HG02938 (cell line): ENCODE measurements at regions not wholly inside any gene's neighbourhood (a gene's known extent, or its start where the extent isn't known, plus 50 kb on each side); places are given as distances from the start of the nearest gene placed in this dataset.
"Not testable (repeated sequence)": the region's sequence is repeated elsewhere in the genome, so short reads cannot be mapped to it uniquely, and the experiment has no call there.

Experiments used
- ATAC-seq: cut with Tn5 transposase; IDR thresholded peaks from one replicate; pipeline ENCODE4 v1.9.1; 2021; ENCODE audit warnings: mild to moderate bottlenecking, moderate library complexity; ENCODE audit not compliant: unreplicated experiment

- ATAC-seq: no peak
Measured at GRCh38 chr3:95522449-95522848, 1291.9 kb upstream of the EPHA6 start.

- no peak for ATAC-seq
Measured at GRCh38 chr3:95539950-95540483, 1274.4 kb upstream of the EPHA6 start.

GRCh38 chr3:95565502-95565901 is 1248.9 kb upstream of the EPHA6 start:
- ATAC-seq: no peak

- no peak for ATAC-seq
Measured at GRCh38 chr3:95567346-95567745, 1247.0 kb upstream of the EPHA6 start.

- ATAC-seq: no peak
Measured at GRCh38 chr3:95586754-95587153, 1227.6 kb upstream of the EPHA6 start.

- ATAC-seq: not testable (repeated sequence)
Measured at GRCh38 chr3:95587641-95588040, 1226.8 kb upstream of the EPHA6 start.

- no peak for ATAC-seq
Measured at GRCh38 chr3:95588473-95588872, 1225.9 kb upstream of the EPHA6 start.

- ATAC-seq: no peak
Measured at GRCh38 chr3:95595416-95596075, 1218.8 kb upstream of the EPHA6 start.

- ATAC-seq: no peak
Measured at GRCh38 chr3:95607926-95608325, 1206.5 kb upstream of the EPHA6 start.

- no peak for ATAC-seq
Measured at GRCh38 chr3:95609411-95609810, 1205.0 kb upstream of the EPHA6 start.

- ATAC-seq: no peak
Measured at GRCh38 chr3:95612611-95613010, 1201.8 kb upstream of the EPHA6 start.

GRCh38 chr3:95613993-95614392 is 1200.4 kb upstream of the EPHA6 start:
- ATAC-seq: no peak

- no peak for ATAC-seq
Measured at GRCh38 chr3:95615592-95616310, 1198.6 kb upstream of the EPHA6 start.

- no peak for ATAC-seq
Measured at GRCh38 chr3:95626107-95626506, 1188.3 kb upstream of the EPHA6 start.

GRCh38 chr3:95627293-95627692 is 1187.1 kb upstream of the EPHA6 start:
- ATAC-seq: no peak

GRCh38 chr3:95627697-95628096 is 1186.7 kb upstream of the EPHA6 start:
- no peak for ATAC-seq

GRCh38 chr3:95629802-95630201 is 1184.6 kb upstream of the EPHA6 start:
- ATAC-seq: no peak

GRCh38 chr3:95645291-95645690 is 1169.1 kb upstream of the EPHA6 start:
- ATAC-seq: no peak

GRCh38 chr3:95654570-95655362 is 1159.6 kb upstream of the EPHA6 start:
- ATAC-seq: no peak

- no peak for ATAC-seq
Measured at GRCh38 chr3:95655363-95655986, 1158.9 kb upstream of the EPHA6 start.

GRCh38 chr3:95670765-95671164 is 1143.6 kb upstream of the EPHA6 start:
- no peak for ATAC-seq
